ENCODE measurements at regions not wholly inside any gene's neighbourhood (a gene's known extent, or its start where the extent isn't known, plus 50 kb on each side); places are given as distances from the start of the nearest gene placed in this dataset.

- no peak overlapping the region for H3K4me3 ChIP-seq (ENCODE audit: low read depth, low read length)
- no peak for TF ChIP-seq CTCF (IDR thresholded peaks at IDR 0.05; ENCODE audit: control insufficient read depth, extremely low read depth, insufficient read depth)
- no peak for DNase-seq (ENCODE audit: low read depth)
These were observed 65.7 kb upstream of the KCNN2 start for GRCh38 chr5:114296191-114296590.

- DNase-seq (ENCODE audit: low read depth) = no peak
- no peak overlapping the region for H3K4me3 ChIP-seq (ENCODE audit: low read depth, low read length)
- no peak for TF ChIP-seq CTCF (IDR thresholded peaks at IDR 0.05; ENCODE audit: control insufficient read depth, extremely low read depth, insufficient read depth)
These were observed 64.0 kb upstream of the KCNN2 start for GRCh38 chr5:114297915-114298314.

GRCh38 chr5:114305402-114306207 lies 56.3 kb upstream of the KCNN2 start:
- no peak overlapping the region for H3K4me3 ChIP-seq (ENCODE audit: low read depth, low read length)
- DNase-seq (ENCODE audit: low read depth) = peak; percentile 23
- TF ChIP-seq CTCF (IDR thresholded peaks at IDR 0.05; ENCODE audit: control insufficient read depth, extremely low read depth, insufficient read depth) = peak; percentile 73

- no peak for TF ChIP-seq CTCF (IDR thresholded peaks at IDR 0.05; ENCODE audit: control insufficient read depth, extremely low read depth, insufficient read depth)
- no peak overlapping the region for H3K4me3 ChIP-seq (ENCODE audit: low read depth, low read length)
- no peak for DNase-seq (ENCODE audit: low read depth)
These were observed 53.9 kb upstream of the KCNN2 start for GRCh38 chr5:114308017-114308416.

GRCh38 chr5:114308508-114308907 lies 53.4 kb upstream of the KCNN2 start:
- no peak for TF ChIP-seq CTCF (IDR thresholded peaks at IDR 0.05; ENCODE audit: control insufficient read depth, extremely low read depth, insufficient read depth)
- H3K4me3 ChIP-seq (ENCODE audit: low read depth, low read length) = no peak overlapping the region
- no peak for DNase-seq (ENCODE audit: low read depth)

- no peak for TF ChIP-seq CTCF (IDR thresholded peaks at IDR 0.05; ENCODE audit: control insufficient read depth, extremely low read depth, insufficient read depth)
- no peak for DNase-seq (ENCODE audit: low read depth)
- no peak overlapping the region for H3K4me3 ChIP-seq (ENCODE audit: low read depth, low read length)
These were observed 51.2 kb upstream of the KCNN2 start for GRCh38 chr5:114310666-114311065.

- DNase-seq (ENCODE audit: low read depth) = no peak
- no peak for TF ChIP-seq CTCF (IDR thresholded peaks at IDR 0.05; ENCODE audit: control insufficient read depth, extremely low read depth, insufficient read depth)
- H3K4me3 ChIP-seq (ENCODE audit: low read depth, low read length) = no peak overlapping the region
These were observed 50.6 kb upstream of the KCNN2 start for GRCh38 chr5:114311281-114311680.

Data from LNCaP clone FGC (cell line).